Mammary epithelial cell (primary cell): ENCODE measurements at regions not wholly inside any gene's neighbourhood (a gene's known extent, or its start where the extent isn't known, plus 50 kb on each side); places are given as distances from the start of the nearest gene placed in this dataset.

Experiments
- CTCF ChIP-seq, 2 donors: IDR thresholded peaks in 1 of 2; conservative IDR thresholded peaks in 1 of 2; 2 replicates each; pipeline ENCODE4 v1.5.1; 2011 to 2012; ENCODE audit warnings: inconsistent platforms in 2 of 2, low read length in 2 of 2, mild to moderate bottlenecking in 2 of 2, control low read depth in 1 of 2, low read depth in 1 of 2; ENCODE audit not compliant: insufficient read depth in 1 of 2; ENCODE audit errors: extremely low read depth in 1 of 2
- EZH2 ChIP-seq: IDR thresholded peaks from 2 replicates; pipeline ENCODE4 v1.6.1; 2012; ENCODE audit warnings: low read length, inconsistent platforms, borderline replicate concordance

- TF ChIP-seq CTCF (conservative IDR thresholded peaks at IDR 0.05 in 1 of 2, IDR thresholded peaks at IDR 0.05 in 1 of 2; ENCODE audit: extremely low read depth in 1 of 2, insufficient read depth in 1 of 2, low read depth in 1 of 2, low read length in 2 of 2) (no peak), EZH2 (no peak)
Measured at GRCh38 chr12:115223322-115223721, 539.3 kb upstream of the TBX3 start.
